ENCODE measurements at regions not wholly inside any gene's neighbourhood (a gene's known extent, or its start where the extent isn't known, plus 50 kb on each side); places are given as distances from the start of the nearest gene placed in this dataset.

- TF ChIP-seq ATF2 (CRISPR knock-in tag; IDR thresholded peaks at IDR 0.05): no peak
- no peak for TF ChIP-seq NCOR1 (IDR thresholded peaks at IDR 0.05)
- TF ChIP-seq ZNF316 (IDR thresholded peaks at IDR 0.05): no peak
- no peak for TF ChIP-seq TARDBP (IDR thresholded peaks at IDR 0.05)
Measured at GRCh38 chr7:111672901-111673300, 110.6 kb upstream of the IMMP2L start (continued).

GRCh38 chr7:111671927-111672326, 109.6 kb upstream of the IMMP2L start:
- Histone ChIP-seq H3K4me2 (ENCODE audit: insufficient read depth, low read length) (no peak overlapping the region), H4K20me1 (replicated peaks; ENCODE audit: control insufficient read depth, insufficient read depth, low read length) (no peaks in the 10 kb centered on the region), H3K36me3 (ENCODE audit: control insufficient read depth, insufficient read depth, low read length) (no peaks in the 10 kb centered on the region), H3K79me2 (ENCODE audit: control insufficient read depth, insufficient read depth, low read length) (no peaks in the 10 kb centered on the region), H2AFZ (ENCODE audit: low read depth, low read length) (no peak overlapping the region), H3K4me3 (no peak overlapping the region), H3K9me3 (replicated peaks; ENCODE audit: control insufficient read depth, insufficient read depth, low read depth, low read length) (no peaks in the 10 kb centered on the region), H3K9ac (ENCODE audit: insufficient read depth in 1 of 2, low read depth in 2 of 2, low read length in 2 of 2) (no peak overlapping the region), H3K4me1 (replicated peaks in 1 of 2; ENCODE audit: control insufficient read depth in 2 of 2, insufficient read depth in 2 of 2, low read length in 2 of 2) (no peaks in the 10 kb centered on the region), H3K27ac (ENCODE audit: extremely low read depth, low read depth, low read length) (no peak overlapping the region), H3K9me1 (ENCODE audit: control insufficient read depth, insufficient read depth, low read length) (no peaks in the 10 kb centered on the region), H3K27me3 (ENCODE audit: control insufficient read depth in 2 of 2, insufficient read depth in 2 of 2, low read length in 2 of 2) (peaks cover 6 to 20% of the 10 kb centered on the region in 2 experiments; a peak in 4 of 5 replicates)
- no peak for ATAC-seq
- TF ChIP-seq ZNF740 (CRISPR knock-in tag; IDR thresholded peaks at IDR 0.05) (no peak), ZNF740 (tag; IDR thresholded peaks at IDR 0.05) (no peak), RAD21 (CRISPR knock-in tag; conservative IDR thresholded peaks at IDR 0.05 in 1 of 2, IDR thresholded peaks at IDR 0.05 in 1 of 2) (no peak), ZNF639 (CRISPR knock-in tag; conservative IDR thresholded peaks at IDR 0.05 in 1 of 2, IDR thresholded peaks at IDR 0.05 in 1 of 2) (no peak), HDAC1 (IDR thresholded peaks at IDR 0.05) (no peak), ZNF146 (CRISPR knock-in tag; IDR thresholded peaks at IDR 0.05; ENCODE audit: unreplicated experiment) (no peak), CBX8 (IDR thresholded peaks at IDR 0.05; ENCODE audit: borderline replicate concordance, extremely low read depth, low read depth, low read length, poor library complexity, severe bottlenecking) (no peak), U2AF2 (optimal IDR thresholded peaks at IDR 0.05; ENCODE audit: low read depth, low read length) (no peak), SMAD3 (CRISPR knock-in tag; conservative IDR thresholded peaks at IDR 0.05) (no peak), LCOR (CRISPR knock-in tag; IDR thresholded peaks at IDR 0.05) (no peak), ZNF77 (CRISPR knock-in tag; IDR thresholded peaks at IDR 0.05) (no peak), SMAD4 (CRISPR knock-in tag; conservative IDR thresholded peaks at IDR 0.05) (no peak), ZNF57 (CRISPR knock-in tag; IDR thresholded peaks at IDR 0.05) (no peak), ADNP (tag; IDR thresholded peaks at IDR 0.05) (no peak)
- in situ Hi-C loops (cut with MboI) (no loop called here), intact Hi-C loops (cut with micrococcal nuclease) (no loop called here)
- ChIA-PET CTCF (ENCODE audit: low intra/inter-chr PET ratio) (no interaction called here), POLR2A (interaction anchor here (0.6 kb wide), 1 partner anchor 18 kb away, joined by 3 read pairs; no protein-coding TSS in a partner anchor)
- 0% methylated on average over 2 of the region's 2 CpGs for WGBS (ENCODE audit: insufficient coverage, low coverage, missing lambda C conversion rate)
- no TSS peak for BruUV-seq (replicated peaks)
- no peak for FAIRE-seq
- DNase-seq (ENCODE audit: extremely low read depth in 1 of 4, low spot score in 3 of 4): no peak
